Stimulated activated naive B cell treated with anti-CD40 and anti-IgM and Interleukin-4, amounts not matched to agents 10 μg/mL and 1 μg/mL and 100 μg/mL, for 72 hours (primary cell): ENCODE measurements at regions not wholly inside any gene's neighbourhood (a gene's known extent, or its start where the extent isn't known, plus 50 kb on each side); places are given as distances from the start of the nearest gene placed in this dataset.

Source experiments
- ATAC-seq, 2 donors: fragments of 150-1000 bp; cut with Tn5 transposase; replicated peaks; 2 replicates each; pipeline ENCODE4 v1.10.0; 2021; ENCODE audit warnings: moderate library complexity in 1 of 2
- DNase-seq: peaks from one replicate; pipeline ENCODE4 v3.0.0; 2021
- H3K27ac Mint-ChIP-seq: one replicate; pipeline ENCODE4 v1.8.0; 2022; ENCODE audit warnings: mild to moderate bottlenecking, mixed read lengths
- H3K27me3 Mint-ChIP-seq, 2 donors: one replicate each; pipeline ENCODE4 v1.8.0; 2022; ENCODE audit warnings: mixed read lengths in 2 of 2
- H3K36me3 Mint-ChIP-seq, 2 donors: one replicate each; pipeline ENCODE4 v1.8.0; 2022; ENCODE audit warnings: mixed read lengths in 2 of 2, mild to moderate bottlenecking in 1 of 2
- H3K4me1 Mint-ChIP-seq, 2 donors: one replicate each; pipeline ENCODE4 v1.8.0; 2022; ENCODE audit warnings: mixed read lengths in 2 of 2, mild to moderate bottlenecking in 1 of 2
- H3K4me3 Mint-ChIP-seq, 2 donors: one replicate each; pipeline ENCODE4 v1.8.0; 2022; ENCODE audit warnings: mild to moderate bottlenecking in 2 of 2, mixed read lengths in 2 of 2, moderate library complexity in 1 of 2
- H3K9me3 Mint-ChIP-seq, 2 donors: one replicate each; pipeline ENCODE4 v1.8.0; 2022; ENCODE audit warnings: mixed read lengths in 2 of 2, mild to moderate bottlenecking in 1 of 2

DNA sequence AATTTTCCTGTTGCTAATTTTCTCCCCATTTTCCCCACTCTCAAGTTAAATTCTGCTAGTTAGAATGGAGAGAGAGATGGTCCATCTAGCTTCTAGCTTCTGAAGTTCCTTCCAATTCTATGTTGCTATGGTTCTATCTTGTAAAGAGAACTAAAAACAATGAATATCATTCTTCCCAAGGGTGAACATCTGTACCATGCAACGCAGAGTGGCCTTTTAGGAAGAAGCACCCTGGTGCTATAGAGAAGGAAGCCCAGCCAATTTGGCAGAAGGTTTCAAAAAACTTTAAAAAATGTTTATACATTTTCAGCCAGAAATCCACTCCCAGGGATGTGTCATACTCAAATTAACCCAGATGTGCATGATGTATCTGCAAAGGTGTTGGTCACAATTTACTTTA, 149.1 kb downstream of the SEMA6D start:
- Mint-ChIP-seq H3K27ac (no peak overlapping the region), H3K4me3 (no peak overlapping the region), H3K9me3 (peaks cover 2 to 7% of the 10 kb centered on the region in 2 donors), H3K4me1 (peaks cover 7 to 10% of the 10 kb centered on the region in 2 donors), H3K36me3 (no peaks in the 10 kb centered on the region), H3K27me3 (peaks cover 0 to 6% of the 10 kb centered on the region in 2 donors)
- ATAC-seq = no peak
- no peak for DNase-seq

DNA sequence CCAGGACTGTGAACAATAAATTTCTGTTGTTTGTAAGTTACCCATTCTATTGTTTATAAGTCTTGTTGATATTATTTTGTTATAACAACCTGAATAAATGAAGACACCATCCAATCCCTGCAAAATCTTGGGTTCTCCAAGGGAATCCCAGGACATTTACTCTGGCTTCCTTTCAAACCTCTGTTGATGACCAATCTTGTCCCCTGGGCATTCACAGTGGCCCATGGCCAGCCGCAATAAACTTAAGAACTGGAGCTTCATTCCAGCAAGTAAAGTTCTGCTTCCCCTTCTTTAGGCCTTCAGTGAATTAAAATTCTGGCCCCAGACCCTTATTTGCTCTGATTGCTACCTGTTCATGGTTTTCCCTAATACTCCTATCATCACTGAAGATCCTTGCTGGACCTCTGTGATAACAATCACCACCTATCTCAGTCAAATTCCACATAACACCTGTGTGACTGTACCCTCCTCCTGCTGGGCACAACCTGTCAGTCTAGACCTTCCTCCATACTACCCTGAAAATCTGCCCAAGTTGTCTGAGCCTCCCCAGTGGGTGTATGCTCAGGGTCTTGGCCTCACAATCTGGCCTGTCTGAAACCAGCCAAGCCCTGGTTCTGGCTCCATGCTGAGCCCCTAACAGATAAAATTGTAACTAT, 153.1 kb downstream of the SEMA6D start:
- H3K27ac Mint-ChIP-seq = no peak overlapping the region

DNA sequence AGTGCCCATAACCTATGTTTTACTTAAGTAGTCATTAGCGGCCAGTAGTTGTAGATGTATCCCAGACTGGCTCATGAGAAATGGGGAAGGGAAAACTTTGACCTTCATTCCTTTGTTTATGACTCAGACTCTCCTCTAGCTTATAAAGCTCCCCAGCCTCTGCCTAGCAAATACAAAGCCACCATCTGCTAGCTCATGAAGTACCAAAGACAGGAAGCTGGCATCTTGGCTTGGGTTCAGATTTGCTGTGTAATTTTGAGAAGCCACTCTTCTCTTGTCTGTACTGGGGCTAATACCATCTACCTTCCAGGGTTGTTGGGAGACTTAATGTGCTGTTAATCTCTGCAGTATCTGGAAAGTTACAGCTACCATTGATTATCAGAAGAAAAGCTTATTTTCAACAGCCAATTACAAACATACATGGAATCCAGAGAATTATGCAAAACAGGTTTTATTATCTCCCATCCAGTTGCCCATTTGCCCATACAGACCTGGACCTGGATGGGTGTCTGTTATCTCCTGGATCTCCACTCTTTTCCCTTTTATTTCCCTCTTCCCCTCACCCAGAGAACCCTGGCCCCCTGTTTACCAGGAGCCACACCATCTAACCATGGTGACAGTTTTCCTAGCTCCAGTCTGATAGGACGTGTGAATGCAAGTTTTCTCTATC, 153.8 kb downstream of the SEMA6D start:
- Mint-ChIP-seq H3K27me3 (peaks cover 0 to 5% of the 10 kb centered on the region in 2 donors), H3K27ac (no peak overlapping the region), H3K4me1 (no peaks in the 10 kb centered on the region), H3K4me3 (no peak overlapping the region), H3K9me3 (peaks cover 2 to 7% of the 10 kb centered on the region in 2 donors), H3K36me3 (peaks cover 0 to 2% of the 10 kb centered on the region in 2 donors)
- no peak for DNase-seq
- no peak for ATAC-seq

More for the DNA sequence above, 153.1 kb downstream of the SEMA6D start:
- DNase-seq = no peak
- Mint-ChIP-seq H3K4me1 (no peaks in the 10 kb centered on the region), H3K36me3 (no peaks in the 10 kb centered on the region), H3K27me3 (no peaks in the 10 kb centered on the region), H3K9me3 (peaks cover 0 to 7% of the 10 kb centered on the region in 2 donors), H3K4me3 (no peak overlapping the region)
- ATAC-seq = no peak

DNA sequence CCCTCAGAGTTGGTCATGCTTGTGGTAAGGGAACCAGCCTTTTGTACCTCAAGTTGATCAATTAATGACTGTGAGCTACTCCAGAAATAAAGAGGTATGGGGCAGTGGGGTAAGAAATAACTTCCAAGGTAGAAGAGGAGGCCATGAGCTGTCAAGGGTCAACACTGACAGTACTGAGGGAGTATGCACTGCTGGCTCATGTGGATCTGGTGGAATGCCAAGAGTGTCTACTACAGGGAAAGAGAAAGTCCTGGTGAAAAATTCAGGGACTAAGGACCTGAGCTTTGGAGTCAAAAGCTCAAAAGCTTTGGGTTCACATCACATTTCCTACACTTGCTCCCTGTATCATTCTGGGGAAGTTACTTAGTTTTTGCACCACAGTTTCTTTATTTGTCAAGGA, 154.9 kb downstream of the SEMA6D start:
- Mint-ChIP-seq H3K36me3 (peaks cover 0 to 2% of the 10 kb centered on the region in 2 donors), H3K4me1 (no peaks in the 10 kb centered on the region), H3K27ac (no peak overlapping the region), H3K27me3 (peaks cover 0 to 5% of the 10 kb centered on the region in 2 donors), H3K4me3 (no peak overlapping the region), H3K9me3 (peaks cover 2 to 7% of the 10 kb centered on the region in 2 donors)
- ATAC-seq (no peak), DNase-seq (no peak)

DNA sequence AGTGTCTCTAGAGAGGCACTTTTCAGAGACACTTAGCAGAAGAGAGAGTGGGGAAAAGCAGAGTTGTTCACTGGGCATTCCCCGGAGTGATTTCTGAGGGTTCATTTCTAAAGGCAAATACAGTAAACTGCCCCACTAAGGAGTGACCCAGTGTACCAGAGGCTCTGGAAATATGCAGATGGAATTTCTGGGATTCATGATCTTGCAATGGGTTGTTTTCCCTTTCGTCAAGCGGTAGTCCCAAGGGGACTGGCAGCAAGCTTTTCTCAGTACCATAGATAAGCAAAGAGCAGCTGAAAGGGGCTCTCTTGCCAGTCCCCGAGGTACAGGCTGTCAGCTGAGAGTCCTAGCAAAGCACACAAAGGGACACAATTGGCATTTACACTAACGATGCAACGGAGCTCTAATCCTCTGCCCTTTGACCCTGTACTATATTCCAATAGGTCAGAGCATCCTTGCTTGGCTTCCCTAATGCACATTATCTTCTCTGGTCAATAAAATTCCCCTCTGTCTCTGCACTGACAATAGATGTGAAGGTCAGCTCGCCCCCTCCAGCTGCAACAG, 155.6 kb downstream of the SEMA6D start:
- H3K36me3 Mint-ChIP-seq = peaks cover 0 to 2% of the 10 kb centered on the region in 2 donors
- no peak for DNase-seq
- no peak for ATAC-seq
- H3K27ac Mint-ChIP-seq = no peak overlapping the region
- H3K4me3 Mint-ChIP-seq = no peak overlapping the region
- peaks cover 0 to 5% of the 10 kb centered on the region in 2 donors for H3K27me3 Mint-ChIP-seq
- no peaks in the 10 kb centered on the region for H3K4me1 Mint-ChIP-seq
- peaks cover 2 to 7% of the 10 kb centered on the region in 2 donors for H3K9me3 Mint-ChIP-seq

DNA sequence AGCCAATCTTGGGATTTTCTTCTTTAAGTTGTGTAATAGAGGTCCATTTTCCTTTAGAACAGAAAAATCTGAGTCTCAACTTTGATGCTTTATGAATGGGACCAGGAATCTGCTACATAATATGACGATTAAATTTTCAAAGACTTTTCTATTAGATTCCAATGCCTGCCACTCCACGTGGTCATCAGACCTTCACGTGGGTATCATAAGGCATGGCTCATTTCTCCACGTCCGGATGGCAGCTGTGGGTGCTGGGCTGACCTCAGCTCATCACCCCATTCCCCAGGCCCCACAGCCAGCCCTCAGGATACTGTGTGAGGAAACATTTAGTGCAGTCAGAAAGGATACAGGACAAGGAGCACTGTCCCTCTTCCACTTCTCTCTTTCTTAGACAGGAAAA, 159.7 kb downstream of the SEMA6D start:
- Mint-ChIP-seq H3K27ac (no peak overlapping the region), H3K4me1 (no peaks in the 10 kb centered on the region), H3K9me3 (peaks cover 0 to 4% of the 10 kb centered on the region in 2 donors), H3K27me3 (peaks cover 5% of the 10 kb centered on the region in 2 donors), H3K4me3 (no peak overlapping the region), H3K36me3 (peaks cover 0 to 2% of the 10 kb centered on the region in 2 donors)
- ATAC-seq = no peak
- DNase-seq = no peak

DNA sequence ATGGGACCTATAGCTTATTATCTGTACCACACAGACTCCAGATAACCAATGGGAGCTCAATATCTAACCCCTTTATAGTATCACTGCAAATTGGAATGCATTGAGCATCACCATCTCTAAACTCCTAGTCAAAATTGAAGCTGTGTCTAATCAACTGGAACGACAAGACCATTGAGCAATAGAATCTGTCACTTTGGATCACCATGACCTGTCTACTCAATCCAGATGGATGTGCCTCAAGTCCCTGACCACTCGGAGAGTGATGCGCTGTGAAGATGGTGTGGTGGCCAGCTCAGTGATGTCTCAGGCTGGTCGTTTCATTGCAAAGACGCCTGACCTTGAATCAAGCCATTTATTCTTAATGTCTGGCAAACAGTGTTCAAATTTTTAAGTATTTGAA, 160.5 kb downstream of the SEMA6D start:
- Mint-ChIP-seq H3K36me3 (peaks cover 0 to 2% of the 10 kb centered on the region in 2 donors), H3K27me3 (peaks cover 5% of the 10 kb centered on the region in 2 donors)

DNA sequence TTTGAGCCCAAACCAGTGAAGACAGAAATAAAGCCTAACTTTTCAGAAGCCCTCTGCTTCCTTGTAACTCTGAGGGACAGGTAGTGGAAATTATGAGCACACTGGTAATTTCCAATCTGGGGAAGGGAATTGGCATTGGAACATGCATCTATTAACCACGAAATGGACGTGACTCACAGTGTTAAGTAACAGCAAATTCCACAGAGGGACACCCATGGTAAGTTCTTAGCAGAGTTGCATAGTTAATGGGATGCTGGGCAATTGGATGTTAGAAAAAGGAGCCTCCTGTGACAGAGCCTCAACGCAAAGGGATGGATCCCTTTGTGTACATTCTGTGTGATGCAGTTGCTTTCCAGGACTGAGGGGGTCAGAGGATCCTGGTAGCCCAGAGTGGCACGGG, 168.6 kb downstream of the SEMA6D start:
- H3K4me3 Mint-ChIP-seq = no peak overlapping the region
- ATAC-seq (no peak), DNase-seq (no peak)
- no peak overlapping the region for H3K27ac Mint-ChIP-seq
- H3K9me3 Mint-ChIP-seq = peaks cover 0 to 3% of the 10 kb centered on the region in 2 donors
- no peaks in the 10 kb centered on the region for H3K4me1 Mint-ChIP-seq
- no peaks in the 10 kb centered on the region for H3K36me3 Mint-ChIP-seq
- peaks cover 8 to 13% of the 10 kb centered on the region in 2 donors for H3K27me3 Mint-ChIP-seq

More for the DNA sequence above, 160.5 kb downstream of the SEMA6D start:
- H3K4me3 Mint-ChIP-seq = no peak overlapping the region
- no peak for ATAC-seq
- peaks cover 0 to 4% of the 10 kb centered on the region in 2 donors for H3K9me3 Mint-ChIP-seq
- DNase-seq = no peak
- no peaks in the 10 kb centered on the region for H3K4me1 Mint-ChIP-seq
- H3K27ac Mint-ChIP-seq = no peak overlapping the region

DNA sequence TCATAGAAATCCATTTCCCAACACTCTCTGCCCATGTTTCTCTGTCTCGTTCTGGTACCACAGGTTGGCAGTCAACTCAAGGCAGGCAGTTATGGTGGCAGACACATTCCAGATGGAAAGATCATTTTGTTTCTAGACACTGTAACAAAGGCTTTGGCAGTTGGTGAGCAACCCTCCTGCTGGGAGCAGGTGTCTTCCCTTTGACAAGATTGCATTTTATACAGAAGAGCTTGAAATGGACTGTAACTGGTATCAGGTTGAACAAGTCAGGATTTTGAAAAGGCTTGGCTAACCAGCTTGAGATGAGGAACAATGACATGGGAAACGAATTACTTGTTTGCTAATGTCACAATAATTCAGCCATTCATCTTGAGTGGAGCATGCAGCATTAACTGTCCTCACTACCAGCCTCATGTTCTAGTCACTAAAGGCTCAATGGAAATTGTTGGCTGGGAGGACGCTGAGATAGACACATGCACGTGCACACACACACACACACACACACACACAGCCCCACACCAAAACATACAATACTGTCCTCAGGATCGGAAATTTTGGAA, 170.0 kb downstream of the SEMA6D start:
- H3K27me3 Mint-ChIP-seq = peaks cover 8 to 13% of the 10 kb centered on the region in 2 donors

DNA sequence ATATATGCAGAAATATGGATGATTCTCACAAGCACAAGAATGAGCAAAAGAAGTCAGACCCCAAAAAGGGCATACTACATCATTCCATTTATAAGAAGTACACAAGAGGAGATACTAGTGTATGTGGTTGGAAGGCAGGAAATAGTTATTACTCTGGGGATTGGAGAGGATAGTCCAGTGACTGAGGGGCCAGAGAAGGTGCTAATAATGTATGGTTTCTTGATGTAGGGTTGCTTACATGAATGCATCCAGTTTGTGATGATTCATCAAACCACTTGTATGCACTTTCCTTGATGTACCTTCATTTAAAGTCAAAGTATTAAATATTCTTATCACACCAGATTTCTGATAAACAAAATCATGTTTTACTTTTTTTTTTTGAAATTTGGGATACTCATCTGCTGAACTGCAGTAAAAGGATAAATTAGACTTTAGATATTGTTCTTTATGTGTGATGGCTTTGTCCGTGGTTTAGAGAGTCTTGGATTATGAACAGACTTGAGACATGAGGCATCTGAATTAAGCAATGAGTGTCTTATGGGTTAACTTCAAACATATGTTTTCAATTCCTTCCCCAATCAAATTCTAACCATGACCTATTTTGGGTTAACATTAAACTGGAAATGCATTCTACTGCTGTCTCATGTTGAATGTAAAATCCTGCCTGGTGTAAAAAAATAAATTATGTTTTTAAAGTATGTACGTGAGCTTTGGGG, 171.2 kb downstream of the SEMA6D start:
- Mint-ChIP-seq H3K9me3 (peaks cover 3 to 5% of the 10 kb centered on the region in 2 donors), H3K27me3 (peaks cover 8 to 13% of the 10 kb centered on the region in 2 donors), H3K27ac (no peak overlapping the region), H3K36me3 (no peaks in the 10 kb centered on the region), H3K4me3 (no peak overlapping the region), H3K4me1 (no peaks in the 10 kb centered on the region)
- ATAC-seq (no peak), DNase-seq (no peak)

More for the DNA sequence above, 170.0 kb downstream of the SEMA6D start:
- no peak overlapping the region for H3K27ac Mint-ChIP-seq
- H3K4me3 Mint-ChIP-seq = no peak overlapping the region
- H3K36me3 Mint-ChIP-seq = no peaks in the 10 kb centered on the region
- H3K9me3 Mint-ChIP-seq = peaks cover 0 to 4% of the 10 kb centered on the region in 2 donors
- H3K4me1 Mint-ChIP-seq = no peaks in the 10 kb centered on the region
- DNase-seq = no peak
- no peak for ATAC-seq

DNA sequence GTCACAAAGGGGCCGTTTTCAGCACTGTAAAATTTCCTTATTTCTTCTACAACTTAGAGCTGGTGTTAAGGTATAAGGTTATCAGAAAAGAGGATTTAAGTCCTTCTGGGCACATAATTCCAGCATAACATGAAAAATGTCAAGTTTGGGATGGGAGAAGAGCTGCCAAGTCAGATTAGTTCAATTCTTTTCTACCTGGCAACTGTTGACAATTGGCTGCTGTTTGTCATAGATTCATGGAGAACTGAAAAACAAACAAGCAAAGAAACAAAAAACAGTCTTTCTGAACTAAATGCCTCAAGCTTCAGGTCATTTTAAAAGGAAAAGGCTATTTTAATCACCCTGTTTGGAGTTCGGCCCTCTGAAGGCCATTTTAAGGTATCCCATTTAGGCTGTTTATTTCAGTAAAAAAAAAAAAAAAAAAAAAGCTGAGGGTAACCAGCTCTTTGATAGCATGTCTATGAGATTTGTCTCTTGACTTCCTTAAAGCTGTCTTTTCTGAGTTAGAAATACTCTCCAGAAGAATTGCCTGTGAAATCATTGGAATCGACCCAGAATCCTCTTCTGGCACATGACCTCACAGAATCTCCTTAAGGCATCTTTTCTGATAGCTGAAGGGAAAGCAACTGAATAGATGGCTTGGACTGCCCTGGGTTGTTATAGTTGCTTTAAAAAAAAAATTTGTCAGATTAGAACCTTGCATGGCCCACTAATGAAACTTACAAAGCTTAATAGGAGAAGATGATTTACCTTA, 173.3 kb downstream of the SEMA6D start:
- Mint-ChIP-seq H3K36me3 (no peaks in the 10 kb centered on the region), H3K9me3 (peaks cover 3 to 4% of the 10 kb centered on the region in 2 donors), H3K27me3 (peaks cover 4 to 13% of the 10 kb centered on the region in 2 donors), H3K4me3 (no peak overlapping the region), H3K27ac (no peak overlapping the region), H3K4me1 (no peaks in the 10 kb centered on the region)
- DNase-seq (no peak), ATAC-seq (no peak)

DNA sequence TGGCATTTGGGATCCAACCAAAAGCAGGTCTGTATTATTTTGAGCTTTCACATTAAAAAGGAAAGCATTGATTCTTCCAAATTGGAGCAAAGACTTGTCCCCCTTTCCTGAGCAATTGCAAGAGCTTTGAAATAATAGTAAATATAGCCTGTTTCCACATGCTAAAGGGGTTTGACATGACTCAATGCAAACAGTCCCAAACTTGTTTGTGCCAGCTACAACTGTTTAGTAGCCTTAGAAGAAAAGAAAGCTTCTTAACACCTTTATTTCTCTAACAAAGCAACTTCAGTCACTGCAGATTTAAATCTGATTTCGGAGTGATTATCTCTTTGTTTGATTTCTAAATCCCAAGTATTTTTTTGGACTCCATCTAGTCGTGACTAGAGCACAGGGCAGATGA, 180.2 kb downstream of the SEMA6D start:
- DNase-seq = no peak
- no peak for ATAC-seq

DNA sequence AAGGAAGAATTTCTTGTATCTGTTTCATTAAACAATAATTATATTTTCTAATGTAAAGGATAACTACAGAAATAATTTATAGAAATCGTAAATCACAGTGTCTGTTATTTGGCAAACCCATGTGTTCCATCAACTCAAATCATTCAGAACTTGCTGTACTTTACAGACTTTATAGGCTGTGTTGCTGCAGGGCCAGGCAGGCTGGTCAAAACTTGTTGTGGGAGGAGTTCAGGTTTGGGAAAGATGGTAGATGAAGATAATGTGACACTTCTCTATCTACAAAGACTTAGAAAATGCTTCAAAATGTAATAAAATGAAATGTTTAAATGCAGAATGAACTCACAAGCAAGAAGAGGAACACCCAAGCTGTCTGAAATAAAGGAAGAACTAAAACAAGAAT, 183.4 kb downstream of the SEMA6D start:
- Mint-ChIP-seq H3K27me3 (no peaks in the 10 kb centered on the region), H3K9me3 (peaks cover 13 to 21% of the 10 kb centered on the region in 2 donors), H3K36me3 (peaks cover 0 to 4% of the 10 kb centered on the region in 2 donors), H3K4me1 (no peaks in the 10 kb centered on the region), H3K27ac (no peak overlapping the region), H3K4me3 (no peak overlapping the region)
- DNase-seq (no peak), ATAC-seq (no peak)

More for the DNA sequence above, 180.2 kb downstream of the SEMA6D start:
- no peak overlapping the region for H3K27ac Mint-ChIP-seq
- H3K27me3 Mint-ChIP-seq = no peaks in the 10 kb centered on the region
- H3K4me3 Mint-ChIP-seq = no peak overlapping the region
- no peaks in the 10 kb centered on the region for H3K4me1 Mint-ChIP-seq
- H3K36me3 Mint-ChIP-seq = no peaks in the 10 kb centered on the region
- peaks cover 3 to 12% of the 10 kb centered on the region in 2 donors for H3K9me3 Mint-ChIP-seq
